GM12878 (cell line): ENCODE measurements at regions not wholly inside any gene's neighbourhood (a gene's known extent, or its start where the extent isn't known, plus 50 kb on each side); places are given as distances from the start of the nearest gene placed in this dataset.

ENCODE experiments used
- ATAC-seq: fragments of 200-7000 bp; cut with Tn5 transposase; 3 replicates; pipeline ENCODE4 v1.9.1; 2020; ENCODE audit warnings: mild to moderate bottlenecking, moderate library complexity
- BruUV-seq: library from RNA; stranded (reverse); fragments of 400-500 nt; replicated peaks from 2 replicates; lab custom pipeline; 2021; lab: Mats Ljungman, UMichigan
- CTCF ChIA-PET: fragments of 300-600 bp; sonication (Branson Sonifier 250); formaldehyde crosslinking; extraction: SDS; loops from one replicate; lab custom pipeline; 2021; ENCODE audit warnings: inconsistent platforms; lab: Yijun Ruan, JAX
- POLR2A ChIA-PET: fragments of 350-600 bp; formaldehyde crosslinking; extraction: SDS; loops from one replicate; lab custom pipeline; 2021; ENCODE audit warnings: inconsistent platforms; lab: Charles Lee
- RAD21 ChIA-PET: fragments of 300-600 bp; sonication (Branson Sonifier 250); formaldehyde crosslinking; loops from one replicate; lab custom pipeline; 2023; ENCODE audit warnings: antibody characterized with exemption; ENCODE audit not compliant: unreplicated experiment; lab: Charles Lee
- SMC1A ChIA-PET: fragments of 300-600 bp; sonication (Branson Sonifier 250); formaldehyde crosslinking; loops from one replicate; lab custom pipeline; 2023; ENCODE audit not compliant: unreplicated experiment, uncharacterized antibody; lab: Charles Lee
- DNase-seq: peaks from one replicate; pipeline ENCODE4 v3.0.0-alpha.2; 2011; ENCODE audit warnings: low read depth, low spot score
- FAIRE-seq: peaks from 3 replicates; lab custom pipeline; 2011; peaks lifted over from hg19 to GRCh38; lab: Jason Lieb, UNC
- H2AFZ ChIP-seq: 2 replicates; pipeline ENCODE4 v1.6.0; 2011; ENCODE audit warnings: low read depth, low read length, control low read depth; ENCODE audit not compliant: control insufficient read depth
- H3K27ac ChIP-seq: 2 replicates; pipeline ENCODE4 v1.5.1; 2011; ENCODE audit warnings: control low read depth; ENCODE audit not compliant: control insufficient read depth, insufficient read depth
- H3K27me3 ChIP-seq, 2 experiments: replicated peaks in 1 of 2; 2 replicates each; pipeline versions ENCODE4 v1.6.0 to v1.6.1; 2011; ENCODE audit warnings: low read length in 1 of 2; ENCODE audit not compliant: control insufficient read depth in 2 of 2, insufficient read depth in 2 of 2
- H3K36me3 ChIP-seq, 2 experiments: 2 replicates each; pipeline ENCODE4 v1.5.1; 2011; ENCODE audit warnings: low read length in 1 of 2; ENCODE audit not compliant: control insufficient read depth in 2 of 2, insufficient read depth in 2 of 2
- H3K4me1 ChIP-seq: 2 replicates; pipeline ENCODE4 v1.6.1; 2011; ENCODE audit warnings: mild to moderate bottlenecking, low read length, moderate library complexity, mixed read lengths; ENCODE audit not compliant: control insufficient read depth, insufficient read depth
- H3K4me2 ChIP-seq: 2 replicates; pipeline ENCODE4 v1.6.0; 2011; ENCODE audit warnings: control low read depth; ENCODE audit not compliant: control insufficient read depth, insufficient read depth
- H3K4me3 ChIP-seq: fragments of 200-600 bp; sonication (generic); 2 replicates; pipeline ENCODE4 v1.5.1; 2016
- H3K79me2 ChIP-seq: 2 replicates; pipeline ENCODE4 v1.6.0; 2011; ENCODE audit warnings: low read length; ENCODE audit not compliant: control insufficient read depth, insufficient read depth
- H3K9ac ChIP-seq: 2 replicates; pipeline ENCODE4 v1.8.0; 2011; ENCODE audit warnings: low read length, control low read depth, mixed read lengths; ENCODE audit not compliant: control insufficient read depth, insufficient read depth
- H3K9me3 ChIP-seq: replicated peaks from 3 replicates; pipeline ENCODE4 v1.5.1; 2011; ENCODE audit warnings: mild to moderate bottlenecking, low read length; ENCODE audit not compliant: control insufficient read depth, insufficient read depth
- H4K20me1 ChIP-seq: 2 replicates; pipeline ENCODE4 v1.6.0; 2011; ENCODE audit not compliant: control insufficient read depth, insufficient read depth
- ASH2L ChIP-seq: fragments of 300-600, 200-600 bp; sonication (generic); IDR thresholded peaks from 2 replicates; pipeline ENCODE4 v1.6.1; 2017; ENCODE audit warnings: low read depth, mild to moderate bottlenecking, borderline replicate concordance
- MXI1 ChIP-seq: fragments of 150-350 bp; IDR thresholded peaks from 2 replicates; pipeline ENCODE4 v1.6.1; 2011; ENCODE audit warnings: low read depth, mild to moderate bottlenecking, inconsistent platforms, low read length, improper control_type of control experiment
- MYB ChIP-seq: fragments of 150-350 bp; IDR thresholded peaks from 2 replicates; pipeline ENCODE4 v1.6.1; 2014; ENCODE audit warnings: mild to moderate bottlenecking, low read depth, low read length, borderline replicate concordance
- SMC3 ChIP-seq: IDR thresholded peaks from 2 replicates; pipeline ENCODE4 v1.6.1; 2011; ENCODE audit warnings: low read length, improper control_type of control experiment, borderline replicate concordance
- SREBF2 ChIP-seq: IDR thresholded peaks from 2 replicates; pipeline ENCODE4 v1.6.1; 2012; ENCODE audit warnings: mild to moderate bottlenecking, low read length
- ZBED1 ChIP-seq: IDR thresholded peaks from 2 replicates; pipeline ENCODE4 v1.6.1; 2016; ENCODE audit warnings: borderline replicate concordance
- ZBTB40 ChIP-seq: fragments of 450-650 bp; IDR thresholded peaks from 2 replicates; pipeline ENCODE4 v1.6.1; 2016; ENCODE audit warnings: mild to moderate bottlenecking, moderate library complexity, borderline replicate concordance
- ZNF592 ChIP-seq: fragments of 450-650 bp; IDR thresholded peaks from 2 replicates; pipeline ENCODE4 v1.6.1; 2017; ENCODE audit warnings: mild to moderate bottlenecking, moderate library complexity
- whole genome bisulfite sequencing: methylation state at CpG from one replicate; pipeline ENCODE4 v1.1.6; 2016; ENCODE audit warnings: low lambda C conversion rate; ENCODE audit not compliant: insufficient replicate concordance, insufficient coverage; ENCODE audit errors: missing lambda C conversion rate; 5-methylcytosine and 5-hydroxymethylcytosine counted together
- in situ Hi-C: fragments of 300-500 bp; cut with MboI; formaldehyde crosslinking; loops from 9 replicates; pipeline ENCODE4 v1.14.3; 2018; ENCODE audit warnings: mixed read lengths
- intact Hi-C: fragments of 100-400 bp; cut with micrococcal nuclease; formaldehyde crosslinking; loops from one replicate; pipeline ENCODE4 v1.14.2; 2022; ENCODE audit not compliant: unreplicated experiment

- Histone ChIP-seq H3K79me2 (no peaks in the 10 kb centered on the region), H4K20me1 (no peaks in the 10 kb centered on the region), H3K4me2 (no peak overlapping the region), H3K9ac (no peak overlapping the region), H3K4me1 (no peaks in the 10 kb centered on the region), H3K4me3 (no peak overlapping the region), H3K27me3 (no peaks in the 10 kb centered on the region), H2AFZ (no peak overlapping the region), H3K36me3 (no peaks in the 10 kb centered on the region), H3K27ac (no peak overlapping the region), H3K9me3 (no peaks in the 10 kb centered on the region)
- intact Hi-C loops = no loop called here
- FAIRE-seq (no peak), DNase-seq (no peak), ATAC-seq (no peak)
- no TSS peak for BruUV-seq
- SMC1A ChIA-PET = no interaction called here
- CTCF ChIA-PET = no interaction called here
- RAD21 ChIA-PET = no interaction called here
- POLR2A ChIA-PET = no interaction called here
- TF ChIP-seq ZNF592 = no peak
- no peak for TF ChIP-seq ZBTB40
- no peak for TF ChIP-seq ZBED1
- TF ChIP-seq ASH2L = no peak
- no peak for TF ChIP-seq MYB
- TF ChIP-seq SREBF2 = no peak
- no peak for TF ChIP-seq SMC3
- TF ChIP-seq MXI1 = no peak
- in situ Hi-C loops = no loop called here
- WGBS = 2% methylated on average over 3 of the region's 3 CpGs
Observed at GRCh38 chr2:204090021-204090420, 153.5 kb downstream of the ICOS start.
